H1 (cell line): ENCODE measurements at regions not wholly inside any gene's neighbourhood (a gene's known extent, or its start where the extent isn't known, plus 50 kb on each side); places are given as distances from the start of the nearest gene placed in this dataset.

Experiments used
- CBX5 ChIP-seq: fragments of 300-800, 300-1000 bp; sonication (generic); IDR thresholded peaks from 2 replicates; pipeline ENCODE4 v1.7.1; 2016; ENCODE audit warnings: antibody characterized with exemption, low read length, low read depth
- NANOG ChIP-seq: IDR thresholded peaks from 2 replicates; pipeline ENCODE4 v1.6.1; 2011; ENCODE audit warnings: low read length, low read depth, mild to moderate bottlenecking, inconsistent platforms; ENCODE audit not compliant: insufficient read depth, poor library complexity, severe bottlenecking
- TF ChIP-seq, protein P1 (sequence below), 3 experiments: IDR thresholded peaks; 1 replicate in 2 of 3; 2 replicates in 1 of 3; pipeline versions ENCODE4 v1.5.1 to v1.6.1; 2011; ENCODE audit warnings: low read length in 3 of 3, mild to moderate bottlenecking in 3 of 3, inconsistent platforms in 2 of 3, low read depth in 1 of 3, moderate library complexity in 1 of 3; ENCODE audit not compliant: insufficient read depth in 1 of 3; ENCODE audit errors: control extremely low read depth in 1 of 3

DNA sequence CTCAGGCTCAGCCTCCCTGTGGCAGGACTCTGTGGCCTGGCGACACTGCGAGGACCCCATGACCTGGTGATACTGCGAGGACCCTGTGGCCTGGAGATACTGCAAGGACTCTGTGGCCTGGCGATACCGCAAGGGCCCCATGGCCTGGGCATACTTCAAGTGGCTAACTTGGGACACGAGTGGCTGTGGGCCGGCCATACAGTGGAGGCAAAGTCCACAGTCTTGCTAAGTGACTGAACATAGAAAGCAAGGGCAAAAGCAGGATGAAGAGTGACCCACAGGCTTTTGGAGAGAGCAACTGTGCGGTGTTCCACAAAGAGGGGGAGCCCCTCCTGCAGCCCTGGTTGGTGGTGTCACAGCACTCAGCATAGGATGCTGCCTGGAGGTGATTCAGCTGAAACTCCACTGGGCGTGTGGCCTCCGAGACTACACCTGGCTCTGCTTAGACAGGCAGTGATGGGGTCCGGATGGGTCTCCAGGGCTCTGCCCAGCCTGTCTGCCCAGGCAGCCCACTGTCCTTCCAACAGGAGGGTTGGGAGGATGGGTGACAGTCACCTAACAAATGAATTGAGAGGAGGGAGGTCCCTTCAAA lies 691.0 kb upstream of the HS6ST1 start:
- TF ChIP-seq CBX5 (no peak), NANOG (no peak)
- TF ChIP-seq, protein P1, sequence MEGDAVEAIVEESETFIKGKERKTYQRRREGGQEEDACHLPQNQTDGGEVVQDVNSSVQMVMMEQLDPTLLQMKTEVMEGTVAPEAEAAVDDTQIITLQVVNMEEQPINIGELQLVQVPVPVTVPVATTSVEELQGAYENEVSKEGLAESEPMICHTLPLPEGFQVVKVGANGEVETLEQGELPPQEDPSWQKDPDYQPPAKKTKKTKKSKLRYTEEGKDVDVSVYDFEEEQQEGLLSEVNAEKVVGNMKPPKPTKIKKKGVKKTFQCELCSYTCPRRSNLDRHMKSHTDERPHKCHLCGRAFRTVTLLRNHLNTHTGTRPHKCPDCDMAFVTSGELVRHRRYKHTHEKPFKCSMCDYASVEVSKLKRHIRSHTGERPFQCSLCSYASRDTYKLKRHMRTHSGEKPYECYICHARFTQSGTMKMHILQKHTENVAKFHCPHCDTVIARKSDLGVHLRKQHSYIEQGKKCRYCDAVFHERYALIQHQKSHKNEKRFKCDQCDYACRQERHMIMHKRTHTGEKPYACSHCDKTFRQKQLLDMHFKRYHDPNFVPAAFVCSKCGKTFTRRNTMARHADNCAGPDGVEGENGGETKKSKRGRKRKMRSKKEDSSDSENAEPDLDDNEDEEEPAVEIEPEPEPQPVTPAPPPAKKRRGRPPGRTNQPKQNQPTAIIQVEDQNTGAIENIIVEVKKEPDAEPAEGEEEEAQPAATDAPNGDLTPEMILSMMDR (IDR thresholded peaks at IDR 0.05; ENCODE audit: control extremely low read depth in 1 of 3, insufficient read depth in 1 of 3, low read depth in 1 of 3, low read length in 3 of 3), result no peak
